ENCODE measurements at regions not wholly inside any gene's neighbourhood (a gene's known extent, or its start where the extent isn't known, plus 50 kb on each side); places are given as distances from the start of the nearest gene placed in this dataset.

- Histone ChIP-seq H3K18ac (ENCODE audit: insufficient read length, low read depth, low read length) (no peak overlapping the region), H4K20me1 (ENCODE audit: control insufficient read depth, insufficient read depth, insufficient read length) (no peaks in the 10 kb centered on the region), H3K27ac (ENCODE audit: insufficient read length, low read depth, low read length) (no peak overlapping the region), H2BK120ac (ENCODE audit: low read depth, low read length, poor library complexity, severe bottlenecking) (no peak overlapping the region), H4K8ac (replicated peaks; ENCODE audit: insufficient read length, low read depth, low read length) (no peak overlapping the region), H3K14ac (ENCODE audit: insufficient read depth, low read length) (no peak overlapping the region), H3K23me2 (ENCODE audit: insufficient read length, low read depth, low read length, poor library complexity, severe bottlenecking) (no peaks in the 10 kb centered on the region), H3K79me2 (ENCODE audit: insufficient read depth, low read length) (no peaks in the 10 kb centered on the region), H3K4ac (ENCODE audit: low read depth, low read length) (no peak overlapping the region), H4K91ac (ENCODE audit: insufficient read length, low read depth, low read length) (no peak overlapping the region), H2BK15ac (ENCODE audit: low read depth, low read length) (no peak overlapping the region), H2BK12ac (ENCODE audit: insufficient read length, low read depth, low read length) (no peak overlapping the region), H3T11ph (ENCODE audit: low read length) (no peak overlapping the region), H2AFZ (ENCODE audit: low read length) (no peak overlapping the region), H2AK5ac (ENCODE audit: insufficient read length, low read length) (no peak overlapping the region), H3K27me3 (ENCODE audit: insufficient read depth, low read length) (no peaks in the 10 kb centered on the region), H3K23ac (ENCODE audit: insufficient read length, low read depth, low read length) (no peak overlapping the region), H3K4me1 (ENCODE audit: insufficient read depth, low read length) (peaks cover 5% of the 10 kb centered on the region; the same call in 1 of the 2 replicates), H2BK5ac (ENCODE audit: insufficient read length, low read length) (no peak overlapping the region), H3K4me2 (ENCODE audit: insufficient read depth, insufficient read length, low read length) (no peak overlapping the region), H4K5ac (ENCODE audit: insufficient read length, low read depth, low read length) (no peak overlapping the region), H2BK20ac (ENCODE audit: low read depth, low read length, poor library complexity, severe bottlenecking) (no peak overlapping the region), H3K9me3 (ENCODE audit: control insufficient read depth, low read depth, low read length) (no peaks in the 10 kb centered on the region), H3K9ac (ENCODE audit: extremely low read depth, insufficient read length, low read length) (no peak overlapping the region), H3K56ac (ENCODE audit: insufficient read length, low read depth, low read length) (no peak overlapping the region), H3K79me1 (ENCODE audit: insufficient read depth, low read depth, low read length, poor library complexity, severe bottlenecking) (no peaks in the 10 kb centered on the region)
- no CpG with 5 or more reads among the region's 7 CpGs for WGBS (ENCODE audit: extremely low coverage, insufficient read length, low lambda C conversion rate)
- H3K27ac Mint-ChIP-seq, result no peak overlapping the region
- H3K9me3 Mint-ChIP-seq, result peaks cover 0 to 3% of the 10 kb centered on the region in 2 experiments; a peak in 1 of 5 replicates
- TF ChIP-seq, protein P1, sequence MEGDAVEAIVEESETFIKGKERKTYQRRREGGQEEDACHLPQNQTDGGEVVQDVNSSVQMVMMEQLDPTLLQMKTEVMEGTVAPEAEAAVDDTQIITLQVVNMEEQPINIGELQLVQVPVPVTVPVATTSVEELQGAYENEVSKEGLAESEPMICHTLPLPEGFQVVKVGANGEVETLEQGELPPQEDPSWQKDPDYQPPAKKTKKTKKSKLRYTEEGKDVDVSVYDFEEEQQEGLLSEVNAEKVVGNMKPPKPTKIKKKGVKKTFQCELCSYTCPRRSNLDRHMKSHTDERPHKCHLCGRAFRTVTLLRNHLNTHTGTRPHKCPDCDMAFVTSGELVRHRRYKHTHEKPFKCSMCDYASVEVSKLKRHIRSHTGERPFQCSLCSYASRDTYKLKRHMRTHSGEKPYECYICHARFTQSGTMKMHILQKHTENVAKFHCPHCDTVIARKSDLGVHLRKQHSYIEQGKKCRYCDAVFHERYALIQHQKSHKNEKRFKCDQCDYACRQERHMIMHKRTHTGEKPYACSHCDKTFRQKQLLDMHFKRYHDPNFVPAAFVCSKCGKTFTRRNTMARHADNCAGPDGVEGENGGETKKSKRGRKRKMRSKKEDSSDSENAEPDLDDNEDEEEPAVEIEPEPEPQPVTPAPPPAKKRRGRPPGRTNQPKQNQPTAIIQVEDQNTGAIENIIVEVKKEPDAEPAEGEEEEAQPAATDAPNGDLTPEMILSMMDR (conservative IDR thresholded peaks at IDR 0.05), result no peak
- no peak overlapping the region for H3K4me3 Mint-ChIP-seq
- peaks cover 40 to 43% of the 10 kb centered on the region in 2 experiments for H3K4me1 Mint-ChIP-seq
- peaks cover 2% of the 10 kb centered on the region; the same call in 1 of the 2 replicates for H3K27me3 Mint-ChIP-seq (ENCODE audit: low read depth)
- no peak for DNase-seq
- no peaks in the 10 kb centered on the region; a peak in 1 of 7 replicates for H3K36me3 Mint-ChIP-seq (ENCODE audit: insufficient read depth in 1 of 3, low read depth in 3 of 3)
These were observed 228.2 kb downstream of the VAPA start for GRCh38 chr18:10142056-10142455.

Data from H9 (cell line).